Kidney epithelial cell (primary cell): ENCODE measurements at regions not wholly inside any gene's neighbourhood (a gene's known extent, or its start where the extent isn't known, plus 50 kb on each side); places are given as distances from the start of the nearest gene placed in this dataset.
"Not testable (repeated sequence)": the region's sequence is repeated elsewhere in the genome, so short reads cannot be mapped to it uniquely, and the experiment has no call there.

Experiments used
- DNase-seq: peaks from one replicate; pipeline ENCODE4 v3.0.0-alpha.2; 2010; ENCODE audit warnings: low read depth
- H3K27me3 ChIP-seq: 2 replicates; pipeline ENCODE4 v1.6.0; 2011; ENCODE audit warnings: low read length; ENCODE audit not compliant: control insufficient read depth, insufficient read depth
- H3K36me3 ChIP-seq: 2 replicates; pipeline ENCODE4 v1.5.1; 2011; ENCODE audit warnings: low read length; ENCODE audit not compliant: control insufficient read depth, insufficient read depth
- H3K4me3 ChIP-seq: 2 replicates; pipeline ENCODE4 v1.5.1; 2011; ENCODE audit warnings: low read depth, mild to moderate bottlenecking, control low read depth, low read length
- TF ChIP-seq, protein P1 (sequence below): IDR thresholded peaks from 2 replicates; pipeline ENCODE4 v1.5.1; 2011; ENCODE audit warnings: mild to moderate bottlenecking, moderate library complexity, low read length, control low read depth, inconsistent platforms; ENCODE audit not compliant: insufficient read depth, poor library complexity, severe bottlenecking

DNA sequence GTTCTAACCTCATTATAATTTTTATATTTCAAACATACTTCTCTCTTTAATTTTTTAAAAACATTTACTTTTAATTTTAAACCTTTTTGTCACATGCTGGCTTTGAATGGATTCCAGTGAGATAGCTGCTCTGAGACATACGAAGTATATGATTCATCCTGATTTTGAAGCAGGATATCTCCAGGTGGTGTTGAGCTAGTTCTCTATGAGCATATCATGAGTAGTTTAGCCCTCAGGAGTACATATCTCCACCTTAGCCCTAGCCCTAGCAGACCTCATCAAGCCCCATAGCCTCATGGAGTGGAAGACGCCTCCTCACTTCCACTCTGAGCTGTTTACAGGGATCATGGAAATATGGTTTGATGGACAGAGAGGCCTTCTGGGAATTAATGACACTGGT is 183.2 kb upstream of the C21orf91 start:
- H3K27me3 ChIP-seq = no peaks in the 10 kb centered on the region
- DNase-seq = no peak
- H3K36me3 ChIP-seq = no peaks in the 10 kb centered on the region
- TF ChIP-seq, protein P1, sequence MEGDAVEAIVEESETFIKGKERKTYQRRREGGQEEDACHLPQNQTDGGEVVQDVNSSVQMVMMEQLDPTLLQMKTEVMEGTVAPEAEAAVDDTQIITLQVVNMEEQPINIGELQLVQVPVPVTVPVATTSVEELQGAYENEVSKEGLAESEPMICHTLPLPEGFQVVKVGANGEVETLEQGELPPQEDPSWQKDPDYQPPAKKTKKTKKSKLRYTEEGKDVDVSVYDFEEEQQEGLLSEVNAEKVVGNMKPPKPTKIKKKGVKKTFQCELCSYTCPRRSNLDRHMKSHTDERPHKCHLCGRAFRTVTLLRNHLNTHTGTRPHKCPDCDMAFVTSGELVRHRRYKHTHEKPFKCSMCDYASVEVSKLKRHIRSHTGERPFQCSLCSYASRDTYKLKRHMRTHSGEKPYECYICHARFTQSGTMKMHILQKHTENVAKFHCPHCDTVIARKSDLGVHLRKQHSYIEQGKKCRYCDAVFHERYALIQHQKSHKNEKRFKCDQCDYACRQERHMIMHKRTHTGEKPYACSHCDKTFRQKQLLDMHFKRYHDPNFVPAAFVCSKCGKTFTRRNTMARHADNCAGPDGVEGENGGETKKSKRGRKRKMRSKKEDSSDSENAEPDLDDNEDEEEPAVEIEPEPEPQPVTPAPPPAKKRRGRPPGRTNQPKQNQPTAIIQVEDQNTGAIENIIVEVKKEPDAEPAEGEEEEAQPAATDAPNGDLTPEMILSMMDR = no peak
- H3K4me3 ChIP-seq = no peak overlapping the region

DNA sequence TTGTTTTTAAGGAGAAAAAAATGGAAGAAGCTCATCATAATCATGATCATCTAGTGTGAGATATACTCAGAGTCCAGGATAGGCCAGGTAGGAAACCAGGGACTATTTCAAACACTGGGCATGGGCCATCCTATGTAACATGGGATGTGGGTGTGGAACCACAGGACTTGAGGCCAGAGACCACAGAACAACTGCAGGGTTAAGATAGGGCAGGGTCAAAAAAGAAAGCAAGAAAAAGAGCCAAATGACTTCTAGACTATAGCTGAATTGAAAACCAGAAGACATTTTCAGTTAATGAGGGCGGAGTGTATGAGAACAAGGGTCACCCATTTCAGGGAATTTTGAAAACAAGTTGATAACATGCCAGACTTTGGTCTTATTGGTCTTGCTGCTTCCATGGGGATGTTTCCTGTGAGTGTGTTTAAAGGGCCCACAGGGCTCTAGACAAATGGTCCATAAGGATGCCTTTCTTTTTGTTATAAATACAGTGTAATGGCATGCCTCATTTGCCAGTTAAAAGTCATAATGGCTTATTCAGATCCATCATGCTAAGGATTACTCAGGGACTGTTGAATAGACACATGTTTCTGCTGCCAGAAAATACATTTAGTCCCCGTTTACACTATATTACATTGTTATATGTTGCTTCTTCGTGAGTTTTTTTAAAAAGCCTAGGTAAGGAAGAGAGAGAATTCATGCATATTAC is 182.0 kb upstream of the C21orf91 start:
- DNase-seq = no peak
- no peak overlapping the region for H3K4me3 ChIP-seq
- no peaks in the 10 kb centered on the region for H3K36me3 ChIP-seq
- TF ChIP-seq, protein P1 = no peak
- H3K27me3 ChIP-seq = no peaks in the 10 kb centered on the region

DNA sequence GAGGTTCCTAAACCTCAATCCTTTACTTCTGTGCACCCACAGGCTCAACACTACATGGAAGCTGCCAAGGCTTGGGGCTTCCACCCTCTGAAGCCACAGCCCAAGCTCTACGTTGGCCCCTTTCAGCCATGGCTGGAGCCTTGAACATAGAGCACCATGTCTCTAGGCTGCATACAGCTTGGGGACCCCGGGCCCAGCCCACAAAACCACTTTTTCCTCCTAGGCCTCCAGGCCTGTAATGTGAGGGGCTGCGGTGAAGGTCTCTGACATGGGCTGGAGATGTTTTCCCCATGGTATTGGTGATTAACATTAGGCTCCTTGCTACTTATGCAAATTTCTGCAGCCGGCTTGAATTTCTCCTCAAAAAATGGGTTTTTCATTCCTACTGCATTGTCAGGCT is 179.4 kb upstream of the C21orf91 start:
- H3K36me3 ChIP-seq, H3K4me3 ChIP-seq, DNase-seq, H3K27me3 ChIP-seq: not testable (repeated sequence)

DNA sequence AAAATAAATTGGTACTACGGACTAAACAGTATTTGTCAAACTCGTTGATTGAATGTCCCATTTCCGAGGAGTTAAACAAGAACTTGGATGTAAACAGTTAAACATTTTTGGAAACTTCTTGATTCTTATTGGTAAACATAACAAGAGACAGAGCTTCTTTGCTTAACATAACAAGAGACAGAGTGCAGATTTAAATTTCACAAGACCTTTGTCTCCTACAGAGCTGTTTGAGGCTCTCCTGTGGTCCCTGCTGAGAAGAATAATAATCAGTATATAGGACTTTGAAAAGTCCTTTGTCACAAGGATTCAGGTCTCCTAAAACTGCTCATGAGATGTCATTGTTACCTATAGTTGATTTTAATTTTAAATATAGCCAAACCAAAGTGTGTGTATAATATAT is 170.6 kb upstream of the C21orf91 start:
- Histone ChIP-seq H3K27me3 (no peaks in the 10 kb centered on the region), H3K4me3 (no peak overlapping the region), H3K36me3 (no peaks in the 10 kb centered on the region)
- DNase-seq = no peak
- TF ChIP-seq, protein P1 = no peak

DNA sequence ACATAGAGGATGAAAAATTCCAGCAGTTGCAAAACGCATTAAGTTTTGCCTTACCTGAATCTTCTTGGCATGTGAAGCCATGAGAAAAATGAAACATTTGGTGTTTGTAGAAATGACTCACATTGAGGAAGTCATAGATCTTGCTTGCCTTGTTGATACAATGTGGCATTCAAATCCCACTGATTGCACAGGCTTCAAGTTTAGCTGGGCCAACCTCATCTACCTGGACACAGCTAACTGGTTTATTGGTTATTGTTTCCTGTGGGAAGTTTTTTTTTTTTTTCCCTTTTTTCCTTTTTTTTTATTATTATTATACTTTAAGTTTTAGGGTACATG is 168.9 kb upstream of the C21orf91 start:
- no peak for DNase-seq
- H3K4me3 ChIP-seq = no peak overlapping the region
- TF ChIP-seq, protein P1 = no peak
- H3K36me3 ChIP-seq = no peaks in the 10 kb centered on the region
- H3K27me3 ChIP-seq = no peaks in the 10 kb centered on the region

DNA sequence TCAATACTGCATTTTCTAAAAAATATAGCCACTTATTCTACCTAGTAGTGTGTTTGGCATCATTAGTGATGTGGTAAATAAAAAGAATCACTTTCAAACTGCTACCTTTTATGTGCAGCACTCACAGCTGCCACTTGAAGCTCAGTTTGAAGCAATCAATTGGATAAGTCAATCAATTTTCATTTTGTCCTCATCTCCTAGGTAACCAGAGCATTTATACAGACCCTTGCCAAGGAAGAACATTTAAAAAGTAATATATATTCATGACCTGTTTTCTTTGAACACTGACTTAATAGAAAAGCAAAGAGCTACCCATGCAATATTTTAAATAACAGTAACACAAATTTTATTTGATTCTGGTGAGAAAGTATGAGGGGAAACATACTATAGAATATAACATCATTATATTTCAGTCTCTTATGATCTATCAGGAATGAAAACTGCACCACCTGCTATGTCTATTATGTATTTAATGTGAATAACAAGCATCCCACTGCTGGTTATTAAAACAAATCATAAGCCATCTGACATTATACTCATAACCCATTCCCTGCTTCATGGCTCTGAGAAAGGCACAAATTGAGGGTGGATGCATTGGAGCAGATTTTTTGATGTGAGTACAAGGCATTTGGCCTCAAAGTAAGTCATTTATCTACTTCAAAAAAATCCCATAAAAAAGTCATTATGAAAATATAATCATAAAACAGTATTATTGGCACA is 168.4 kb upstream of the C21orf91 start:
- TF ChIP-seq, protein P1 = no peak
- no peaks in the 10 kb centered on the region for H3K27me3 ChIP-seq
- no peak overlapping the region for H3K4me3 ChIP-seq
- H3K36me3 ChIP-seq = no peaks in the 10 kb centered on the region
- no peak for DNase-seq
